ENCODE measurements at regions not wholly inside any gene's neighbourhood (a gene's known extent, or its start where the extent isn't known, plus 50 kb on each side); places are given as distances from the start of the nearest gene placed in this dataset.

- Histone ChIP-seq H3K4me3 (no peak overlapping the region), H3K4me1 (ENCODE audit: insufficient read depth) (peaks cover 5% of the 10 kb centered on the region), H2AFZ (no peak overlapping the region), H3K79me2 (replicated peaks; ENCODE audit: insufficient read depth) (no peaks in the 10 kb centered on the region), H3K36me3 (ENCODE audit: insufficient read depth) (no peaks in the 10 kb centered on the region), H3F3A (replicated peaks; ENCODE audit: low read depth) (no peaks in the 10 kb centered on the region), H3K27ac (ENCODE audit: low read depth) (no peak overlapping the region), H4K20me1 (replicated peaks; ENCODE audit: insufficient read depth) (no peaks in the 10 kb centered on the region), H3K4me2 (no peak overlapping the region), H3K27me3 (ENCODE audit: insufficient read depth) (no peaks in the 10 kb centered on the region), H3K9me2 (ENCODE audit: insufficient read depth) (peaks cover 8% of the 10 kb centered on the region; the same call in 1 of the 2 replicates)
- ATAC-seq (no peak), DNase-seq (ENCODE audit: low spot score) (no peak)
- no peak overlapping the region for H3K4me3 Mint-ChIP-seq
- TF ChIP-seq REST (IDR thresholded peaks at IDR 0.05; ENCODE audit: unreplicated experiment) (no peak), NANOG (IDR thresholded peaks at IDR 0.05; ENCODE audit: borderline replicate concordance) (no peak), EZH2phosphoT487 (IDR thresholded peaks at IDR 0.05; ENCODE audit: unreplicated experiment) (no peak), CTCF (conservative IDR thresholded peaks at IDR 0.05; ENCODE audit: low read depth in 2 of 2) (no peak), POLR2AphosphoS5 (IDR thresholded peaks at IDR 0.05; ENCODE audit: low read depth) (no peak), CREB1 (CRISPR knock-in tag; IDR thresholded peaks at IDR 0.05; ENCODE audit: low read depth) (no peak), ZNF462 (CRISPR knock-in tag; IDR thresholded peaks at IDR 0.05) (no peak), JUNB (IDR thresholded peaks at IDR 0.05; ENCODE audit: unreplicated experiment) (no peak), EZH2 (IDR thresholded peaks at IDR 0.05; ENCODE audit: low read depth, unreplicated experiment) (no peak), STAT1 (IDR thresholded peaks at IDR 0.05; ENCODE audit: unreplicated experiment) (no peak), ZNF331 (CRISPR knock-in tag; IDR thresholded peaks at IDR 0.05; ENCODE audit: low read depth) (no peak), ZNF114 (CRISPR knock-in tag; IDR thresholded peaks at IDR 0.05) (no peak), ETS1 (IDR thresholded peaks at IDR 0.05) (no peak)
- peaks cover 17% of the 10 kb centered on the region for H3K4me1 Mint-ChIP-seq
- H3K27me3 Mint-ChIP-seq (ENCODE audit: insufficient read depth, low read depth, poor library complexity), result peaks cover 13% of the 10 kb centered on the region
- H3K27ac Mint-ChIP-seq, result no peak overlapping the region
- H3K36me3 Mint-ChIP-seq (ENCODE audit: low read depth), result peaks cover 4% of the 10 kb centered on the region; the same call in 1 of the 3 replicates
- peaks cover 7% of the 10 kb centered on the region; the same call in 2 of the 3 replicates for H3K9me3 Mint-ChIP-seq
Measured at GRCh38 chr10:2920637-2921036, 146.7 kb upstream of the PFKP start.
